Frontal cortex (tissue), 3 donors: ENCODE measurements at regions not wholly inside any gene's neighbourhood (a gene's known extent, or its start where the extent isn't known, plus 50 kb on each side); places are given as distances from the start of the nearest gene placed in this dataset.
A peak's percentile ranks its signal among the peaks of the same experiment; 100 is the strongest.
"Not testable (repeated sequence)": the region's sequence is repeated elsewhere in the genome, so short reads cannot be mapped to it uniquely, and the experiment has no call there.

Experiments
- DNase-seq, 2 donors: peaks; one replicate each; pipeline ENCODE4 v3.0.0; 2012; ENCODE audit warnings: low spot score in 2 of 2
- FAIRE-seq: peaks from 2 replicates; lab custom pipeline; 2012; peaks lifted over from hg19 to GRCh38; lab: Jason Lieb, UNC
- donor health status: control.
- donor health status: control.
- donor health status: control.

DNA sequence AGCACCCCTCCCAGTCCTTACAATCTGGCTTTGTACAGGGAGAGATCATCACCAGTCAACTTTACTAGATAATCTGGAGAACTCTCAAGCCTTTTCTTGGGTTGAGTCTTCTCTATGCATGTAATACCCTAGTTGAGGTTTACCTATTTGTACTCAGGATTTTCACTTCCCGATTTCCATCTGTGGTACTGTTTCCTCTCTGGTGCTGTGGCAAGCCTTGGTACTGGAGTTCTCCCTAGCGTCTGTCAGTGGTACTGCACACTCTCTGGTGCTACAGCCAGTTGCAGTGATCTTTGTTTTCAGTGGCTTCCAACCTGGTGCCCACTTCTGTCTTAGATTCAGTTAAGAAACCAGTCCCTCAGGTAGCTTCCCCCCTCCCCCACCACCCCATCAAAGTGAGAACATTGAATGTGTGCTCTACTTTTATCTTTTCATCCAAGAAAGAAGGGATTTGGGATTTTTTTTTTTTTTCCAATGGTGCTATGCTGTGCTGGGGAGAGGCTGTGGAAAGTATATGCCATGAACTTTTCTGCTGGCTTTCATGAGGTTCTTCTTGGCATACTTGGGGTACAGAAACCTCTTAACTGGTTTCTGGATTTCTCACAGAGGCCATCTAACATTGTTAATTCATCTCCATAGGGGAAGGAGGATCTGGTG lies 69.4 kb upstream of the EVL start:
- FAIRE-seq = no peak
- peak in 1 of 2 donors; percentile 37 for DNase-seq

DNA sequence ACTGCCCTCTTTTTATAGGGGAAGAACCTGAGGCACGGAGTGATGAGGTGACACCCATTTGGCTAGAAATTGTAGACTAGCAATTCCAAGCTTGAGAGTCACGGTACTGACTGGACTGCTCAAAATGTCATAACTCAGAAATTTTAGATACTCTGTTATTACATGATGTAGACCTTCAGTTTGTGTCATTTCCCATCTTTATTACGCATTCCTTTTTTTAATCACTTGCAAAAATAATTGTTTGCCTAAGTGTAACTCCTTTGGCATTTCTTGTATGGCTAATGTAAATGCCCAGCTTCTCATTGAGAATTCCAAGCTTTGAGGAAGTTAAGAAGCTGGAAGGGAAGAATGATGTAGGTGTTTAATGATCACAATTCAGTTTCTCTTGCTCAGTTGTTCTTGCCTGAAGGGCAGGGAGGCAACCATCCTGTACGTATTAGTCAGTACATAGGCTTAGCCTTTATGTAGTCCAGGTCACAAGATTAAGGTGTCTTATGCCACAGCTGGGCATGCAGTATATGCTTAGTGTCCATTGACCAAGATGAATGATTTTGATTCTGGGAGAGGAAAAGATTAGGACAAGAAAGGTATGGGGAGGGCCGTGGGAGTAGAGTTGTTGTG lies 68.2 kb upstream of the EVL start:
- no peak for FAIRE-seq
- no peak for DNase-seq

DNA sequence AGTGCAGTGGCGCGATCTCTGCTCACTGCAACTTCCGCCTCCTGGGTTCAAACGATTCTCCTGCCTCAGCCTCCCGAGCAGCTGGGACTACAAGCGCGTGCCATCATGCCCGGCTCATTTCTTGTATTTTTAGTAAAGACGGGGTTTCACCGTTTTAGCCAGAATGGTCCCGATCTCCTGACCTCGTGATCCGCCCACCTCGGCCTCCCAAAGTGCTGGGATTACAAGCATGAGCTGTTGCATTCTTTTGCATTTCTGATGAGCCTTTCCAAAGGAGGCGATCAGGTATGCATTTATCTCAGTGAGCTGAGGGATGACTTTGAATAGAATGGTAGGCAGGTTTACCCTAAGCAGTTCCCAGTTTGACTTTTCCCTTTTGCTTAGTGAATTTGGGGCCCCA lies 64.8 kb upstream of the EVL start:
- not testable (repeated sequence) for DNase-seq, FAIRE-seq

DNA sequence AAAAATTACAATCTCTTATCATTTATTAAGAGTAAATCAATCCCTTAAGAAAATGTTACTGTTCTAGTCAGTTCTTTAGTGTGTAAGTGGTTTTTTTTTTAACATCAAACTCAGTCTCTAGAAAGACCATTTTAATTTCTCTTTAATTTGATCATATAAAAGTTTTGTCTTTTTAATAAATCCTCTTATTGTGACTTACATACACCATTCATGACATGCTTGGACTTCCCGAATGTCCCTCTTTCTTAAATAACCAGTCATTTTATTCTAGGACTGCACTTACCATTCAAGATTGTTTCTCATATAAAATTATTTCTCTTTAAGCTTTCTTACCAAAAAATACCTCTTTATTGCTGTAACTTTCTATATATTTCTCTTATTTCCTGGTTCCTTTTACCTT lies 60.8 kb upstream of the EVL start:
- DNase-seq = no peak
- FAIRE-seq = no peak

DNA sequence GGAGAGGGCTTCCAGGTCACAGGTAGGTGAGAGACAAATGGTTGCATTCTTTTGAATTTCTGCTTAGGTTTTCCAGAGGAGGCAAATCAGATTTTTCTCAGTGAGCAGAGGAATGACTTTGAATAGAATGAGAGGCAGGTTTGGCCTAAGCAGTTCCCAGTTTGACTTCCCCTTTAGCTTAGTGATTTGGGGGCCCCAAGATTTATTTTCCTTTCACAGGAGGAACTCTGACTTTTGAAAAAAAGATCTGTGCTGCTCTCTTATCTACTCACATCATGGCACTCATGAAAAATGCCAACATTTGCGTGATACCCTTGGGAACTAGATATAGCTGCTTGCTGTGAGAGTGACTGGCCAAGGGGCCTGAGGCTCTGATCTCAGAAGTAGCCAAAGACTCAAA lies 58.0 kb upstream of the EVL start:
- no peak for DNase-seq
- FAIRE-seq = no peak

DNA sequence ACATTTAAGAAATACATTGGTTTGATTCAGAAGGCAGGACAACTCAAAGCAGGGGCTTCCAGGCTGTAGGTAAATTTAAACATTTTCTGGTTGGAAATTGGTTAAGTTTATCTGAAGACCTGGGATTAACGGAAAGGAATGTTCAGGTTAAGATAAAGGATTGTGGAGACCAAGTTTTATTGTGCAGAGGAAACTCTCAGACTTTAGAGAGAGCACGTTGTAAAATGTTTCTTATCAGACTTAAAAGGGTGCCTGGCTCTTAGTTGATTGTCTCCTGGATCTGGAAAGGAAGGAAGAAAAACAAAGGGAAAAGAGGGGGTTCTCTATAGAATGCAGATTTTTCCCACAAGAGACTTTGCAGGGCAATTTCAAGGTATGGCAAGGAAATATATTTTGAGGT lies 55.4 kb upstream of the EVL start:
- not testable (repeated sequence) for FAIRE-seq

DNA sequence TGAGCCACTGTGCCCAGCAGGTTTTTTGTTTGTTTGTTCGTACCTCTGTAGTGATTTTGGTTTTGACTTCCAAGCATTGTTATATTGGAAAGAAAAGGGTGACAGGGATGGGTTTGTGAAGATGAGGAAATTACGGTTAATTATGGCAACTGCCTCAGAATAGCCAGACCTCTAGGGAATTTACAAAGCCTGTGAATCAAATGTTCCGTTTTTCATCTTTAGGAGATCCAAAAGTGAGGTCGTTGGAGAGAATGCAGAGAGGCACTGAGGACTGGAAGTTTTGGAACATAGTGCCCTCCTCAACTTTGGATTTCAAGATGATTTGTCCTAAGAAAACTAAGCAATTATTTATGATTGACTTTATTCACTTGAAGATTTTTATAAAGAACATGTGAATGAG lies 54.5 kb upstream of the EVL start:
- DNase-seq = no peak
- FAIRE-seq = no peak

More for the DNA sequence above, 55.4 kb upstream of the EVL start:
- not testable (repeated sequence) for DNase-seq

DNA sequence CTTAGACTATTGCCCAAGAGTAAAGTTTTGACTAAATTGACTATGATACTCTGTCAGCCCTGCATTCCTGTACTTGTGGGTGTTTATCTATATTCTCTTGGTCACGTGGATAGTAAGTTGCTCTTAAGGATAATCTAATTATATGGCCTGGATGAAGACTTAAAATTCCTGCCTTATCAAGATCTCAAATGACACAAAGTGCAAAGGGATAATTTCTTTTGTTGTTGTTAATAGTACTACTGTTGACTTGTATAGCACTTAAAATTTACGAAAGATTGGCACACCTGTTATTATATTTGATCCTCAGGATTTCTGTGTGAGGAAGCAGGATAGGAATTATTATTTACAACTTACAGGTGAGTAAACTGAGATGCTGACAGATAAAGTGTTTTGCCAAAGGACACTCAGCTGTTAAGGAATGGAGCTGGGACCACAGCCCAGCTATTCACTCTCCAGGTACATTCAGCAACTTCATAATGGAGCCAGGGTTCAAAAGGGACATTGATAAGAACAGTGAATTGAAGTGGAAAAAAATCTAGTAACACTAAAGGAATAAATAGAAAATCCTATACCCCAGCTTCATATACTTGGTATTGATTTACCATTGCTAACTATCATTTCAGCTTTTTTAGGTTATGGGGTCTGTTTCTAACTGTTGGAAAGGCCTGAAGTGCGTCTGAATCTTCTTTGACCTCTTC lies 53.4 kb upstream of the EVL start:
- FAIRE-seq (no peak), DNase-seq (no peak)

DNA sequence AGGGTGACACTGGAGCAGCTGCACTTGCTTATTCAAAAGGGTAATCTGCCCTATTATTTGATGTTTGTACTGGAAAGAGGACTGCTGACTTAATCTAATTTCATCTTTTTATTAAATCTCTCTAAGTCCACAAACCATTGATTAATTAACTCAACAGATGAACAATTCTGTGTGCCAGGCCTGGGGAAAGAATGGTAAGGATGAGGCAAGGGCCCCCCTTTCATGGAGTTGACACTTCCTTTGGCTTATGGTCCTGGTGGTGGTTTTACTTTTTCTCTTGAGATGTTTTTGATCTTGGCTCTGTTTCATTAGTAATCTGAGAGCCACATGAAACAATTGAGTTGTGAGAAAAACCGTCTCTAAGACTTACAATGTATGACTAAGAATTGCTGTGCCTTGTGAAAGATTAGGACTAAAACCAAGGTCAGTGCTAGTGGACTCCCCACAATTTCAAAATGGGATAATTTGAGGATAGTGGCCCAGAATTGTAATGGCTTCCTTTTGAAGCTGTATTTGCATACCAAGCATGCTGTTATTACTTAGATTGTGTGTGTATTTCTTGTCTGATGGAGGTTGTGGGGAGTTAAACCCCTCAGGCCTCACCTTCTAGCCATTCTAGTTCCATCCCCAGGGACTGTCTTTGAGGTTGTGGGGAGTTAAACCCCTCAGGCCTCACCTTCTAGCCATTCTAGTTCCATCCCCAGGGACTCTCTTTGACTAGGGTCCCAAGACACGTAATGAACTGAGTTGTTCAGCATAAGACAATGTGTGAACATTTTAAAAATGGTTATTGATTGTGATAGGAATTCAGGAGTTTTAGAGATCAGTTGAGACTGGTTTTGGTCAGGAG lies 52.5 kb upstream of the EVL start:
- no peak for DNase-seq
- no peak for FAIRE-seq

DNA sequence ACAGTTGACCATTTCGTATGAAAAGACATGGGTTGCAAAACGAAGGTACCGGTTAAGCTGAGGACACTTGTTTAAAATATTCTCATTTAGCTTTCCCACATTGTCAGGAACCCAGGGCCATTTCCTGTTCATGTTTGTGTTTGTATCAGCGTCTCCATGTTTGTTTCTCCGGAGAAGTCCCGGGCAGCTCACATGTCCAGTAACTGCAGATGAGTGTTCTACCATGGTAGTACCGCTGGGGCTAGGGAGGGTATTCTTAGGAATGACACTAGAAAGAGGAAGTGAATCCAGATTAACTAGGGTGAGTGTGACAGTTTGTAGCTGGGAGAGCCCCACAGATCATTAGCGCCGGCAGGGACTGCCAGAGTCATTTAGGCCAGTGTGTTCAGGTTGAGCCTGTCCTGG lies 50.0 kb upstream of the EVL start:
- no peak for FAIRE-seq
- DNase-seq = no peak
